RKO (cell line): ENCODE measurements at regions not wholly inside any gene's neighbourhood (a gene's known extent, or its start where the extent isn't known, plus 50 kb on each side); places are given as distances from the start of the nearest gene placed in this dataset.
A peak's percentile ranks its signal among the peaks of the same experiment; 100 is the strongest.

Experiments
- DNase-seq: peaks from one replicate; pipeline ENCODE4 v3.0.0-alpha.2; 2016; ENCODE audit warnings: low spot score

GRCh38 chr4:99712530-99712929 lies 54.9 kb upstream of the C4orf54 start:
- no peak for DNase-seq

- DNase-seq: no peak
Measured at GRCh38 chr4:99712099-99712498, 54.5 kb upstream of the C4orf54 start.

- DNase-seq: no peak
Measured at GRCh38 chr4:99711657-99712056, 54.0 kb upstream of the C4orf54 start.

- peak; percentile 53 for DNase-seq
Measured at GRCh38 chr4:99710681-99711345, 53.2 kb upstream of the C4orf54 start.

GRCh38 chr4:99710020-99710419 lies 52.4 kb upstream of the C4orf54 start:
- DNase-seq: peak; percentile 20

GRCh38 chr4:99708551-99708950 lies 50.9 kb upstream of the C4orf54 start:
- no peak for DNase-seq
